HG03095 (cell line): ENCODE measurements at regions not wholly inside any gene's neighbourhood (a gene's known extent, or its start where the extent isn't known, plus 50 kb on each side); places are given as distances from the start of the nearest gene placed in this dataset.
"Not testable (repeated sequence)": the region's sequence is repeated elsewhere in the genome, so short reads cannot be mapped to it uniquely, and the experiment has no call there.

Source experiments
- ATAC-seq: cut with Tn5 transposase; IDR thresholded peaks from one replicate; pipeline ENCODE4 v1.9.1; 2021; ENCODE audit warnings: moderate library complexity; ENCODE audit not compliant: unreplicated experiment

DNA sequence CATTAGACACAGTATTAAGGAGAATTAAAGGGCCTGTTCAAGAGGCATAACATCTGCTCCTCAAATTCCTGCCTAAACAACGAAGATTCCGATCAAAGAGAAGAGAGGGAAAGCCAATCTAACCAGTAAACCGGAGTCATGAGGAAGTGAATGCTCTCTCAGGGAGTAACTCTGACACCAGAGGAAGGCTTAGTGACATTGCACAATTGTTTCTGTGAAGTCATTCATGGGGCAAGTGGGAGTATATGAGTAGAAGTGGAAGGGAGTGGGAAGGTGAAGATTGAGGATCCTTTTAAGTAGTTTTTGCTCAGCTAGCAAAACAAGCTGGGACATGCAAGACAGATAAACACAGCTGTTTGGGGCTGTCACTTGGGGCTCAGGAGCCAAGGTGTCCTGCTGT lies 136.4 kb upstream of the FAM174A start:
- not testable (repeated sequence) for ATAC-seq

DNA sequence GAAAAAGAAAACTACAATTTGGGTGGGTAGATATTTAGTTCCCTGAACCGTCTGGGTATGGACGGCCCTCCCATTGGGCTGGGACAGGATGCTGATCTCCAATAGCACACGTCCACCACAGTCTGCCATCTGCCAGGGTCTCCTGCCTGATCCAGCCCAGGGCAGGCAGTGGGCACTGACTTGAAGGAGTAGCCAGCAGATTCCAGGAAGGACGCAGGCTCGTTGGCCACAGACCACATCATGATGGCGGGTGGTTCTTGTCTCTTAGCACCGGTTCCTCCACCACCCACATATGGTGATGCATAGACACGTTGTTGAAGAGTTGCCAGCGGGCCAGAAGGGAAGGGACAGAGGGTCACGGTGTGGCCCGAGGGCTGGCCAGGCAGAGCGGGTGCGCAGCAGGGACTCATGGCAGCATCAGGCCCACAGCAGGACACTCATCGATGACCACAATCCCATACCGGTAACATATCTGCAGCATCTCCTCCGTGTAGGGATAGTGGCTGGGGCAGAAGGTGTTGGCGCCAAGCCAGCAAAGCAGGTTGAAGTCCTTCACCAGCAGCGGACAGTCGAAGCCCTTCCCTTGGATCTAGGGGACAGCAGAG lies 155.8 kb upstream of the FAM174A start:
- ATAC-seq, result not testable (repeated sequence)

DNA sequence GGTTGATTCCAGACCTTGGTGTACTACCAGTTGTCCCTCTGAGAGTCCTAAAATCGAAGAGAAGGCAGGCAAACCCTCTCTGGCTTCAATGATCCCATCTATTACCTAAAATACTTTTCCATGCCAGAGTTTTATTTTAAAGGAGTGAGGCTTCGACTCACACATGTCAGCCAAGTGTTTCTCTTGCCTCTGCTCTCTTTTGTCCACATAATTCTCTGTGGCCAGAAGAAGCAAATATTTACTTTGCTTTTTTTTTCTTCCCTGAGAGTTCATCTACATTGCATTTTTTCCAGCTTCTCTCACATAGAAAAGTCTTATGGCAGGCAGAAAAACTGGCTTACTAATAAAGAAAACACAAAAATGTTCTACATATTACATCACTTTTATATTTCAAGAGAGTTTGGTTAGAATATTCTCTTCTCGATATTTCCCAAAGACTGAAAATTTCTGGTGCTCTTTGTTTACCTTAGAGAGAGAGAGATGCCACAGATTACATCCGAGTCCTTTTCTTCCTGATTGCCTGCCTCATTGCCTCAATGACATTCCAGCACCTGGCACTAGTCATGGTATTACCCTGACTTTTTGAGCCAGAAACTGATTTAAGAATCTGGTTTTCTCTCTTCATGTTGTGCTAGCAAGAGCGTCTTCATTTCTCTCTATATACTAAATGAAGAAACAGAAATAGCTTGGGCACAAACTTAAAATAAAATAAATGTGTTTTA lies 170.3 kb upstream of the FAM174A start:
- ATAC-seq, result not testable (repeated sequence)

DNA sequence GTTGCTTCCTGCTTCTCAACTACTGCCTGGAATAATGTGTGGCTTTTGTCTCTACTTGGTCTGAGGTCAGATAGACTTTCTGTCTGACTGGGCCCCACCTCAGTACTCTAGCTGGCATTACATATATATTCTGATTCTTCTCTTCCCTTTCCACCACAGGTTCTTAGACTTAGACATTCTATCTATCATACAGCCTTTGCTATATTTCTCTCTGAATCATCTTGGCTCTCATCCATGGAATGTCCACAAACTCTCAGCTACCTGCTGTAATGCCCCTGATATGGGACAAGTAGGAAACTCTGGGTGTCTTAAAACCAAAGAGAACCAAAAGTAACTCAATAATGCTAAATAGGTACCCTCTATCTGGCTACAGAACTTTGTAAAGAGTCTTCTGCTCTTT lies 170.8 kb upstream of the FAM174A start:
- not testable (repeated sequence) for ATAC-seq

DNA sequence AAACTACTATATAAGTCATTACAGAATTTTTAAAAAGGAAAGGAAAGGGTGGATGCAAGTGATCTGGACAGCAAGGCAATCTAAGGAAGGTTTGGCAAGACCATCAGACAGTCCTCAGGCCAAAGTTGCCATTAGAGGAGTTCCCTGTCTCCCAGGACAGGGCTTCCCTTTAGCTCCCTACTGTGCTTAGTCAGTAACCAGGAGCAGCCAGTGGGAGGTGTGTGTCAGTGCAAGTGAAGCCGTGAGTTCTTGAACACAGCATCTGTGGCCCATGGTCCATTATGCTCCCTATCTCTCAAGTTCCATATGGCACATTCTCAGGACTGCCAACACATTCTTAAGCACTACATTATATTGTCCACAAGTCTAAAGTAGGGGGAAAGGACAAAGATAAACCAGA lies 175.2 kb upstream of the FAM174A start:
- ATAC-seq, result not testable (repeated sequence)

DNA sequence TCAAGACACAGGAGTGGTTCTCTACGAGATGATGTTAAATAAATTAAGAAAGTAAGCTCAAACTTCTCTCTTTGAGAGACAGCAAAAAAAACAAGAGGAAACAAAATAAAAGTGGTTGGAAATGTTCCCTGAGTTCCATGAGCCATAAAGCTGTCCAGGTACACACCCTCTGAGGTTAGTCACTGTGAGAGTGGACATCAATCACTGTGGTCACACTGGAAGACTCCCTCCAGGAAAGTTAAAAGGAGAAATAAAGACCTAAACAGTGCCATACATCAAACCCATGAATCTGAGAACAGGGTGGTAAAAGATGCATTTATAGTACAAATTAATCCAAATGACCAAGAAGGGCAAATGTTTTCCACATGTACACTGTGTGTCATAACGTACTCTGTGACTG lies 188.9 kb upstream of the FAM174A start:
- ATAC-seq, result not testable (repeated sequence)

DNA sequence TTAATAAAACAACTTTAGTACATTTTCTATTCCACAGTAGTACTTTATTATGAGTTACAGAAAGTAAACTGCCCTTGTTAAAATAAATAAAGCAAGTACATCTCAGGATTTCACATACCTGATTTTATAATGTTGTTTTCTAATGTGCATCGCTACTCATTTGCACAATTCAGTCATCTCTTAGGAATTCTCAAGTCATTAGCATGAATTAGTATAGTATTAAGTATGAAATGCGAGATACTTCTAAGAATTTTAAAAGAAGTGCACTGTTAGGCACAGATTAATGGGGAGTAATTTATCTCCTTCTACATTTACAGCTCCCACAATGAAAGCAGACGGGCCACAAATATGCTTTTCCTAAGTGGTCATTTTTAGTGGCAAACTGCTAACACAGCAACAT lies 193.7 kb upstream of the FAM174A start:
- ATAC-seq, result not testable (repeated sequence)

DNA sequence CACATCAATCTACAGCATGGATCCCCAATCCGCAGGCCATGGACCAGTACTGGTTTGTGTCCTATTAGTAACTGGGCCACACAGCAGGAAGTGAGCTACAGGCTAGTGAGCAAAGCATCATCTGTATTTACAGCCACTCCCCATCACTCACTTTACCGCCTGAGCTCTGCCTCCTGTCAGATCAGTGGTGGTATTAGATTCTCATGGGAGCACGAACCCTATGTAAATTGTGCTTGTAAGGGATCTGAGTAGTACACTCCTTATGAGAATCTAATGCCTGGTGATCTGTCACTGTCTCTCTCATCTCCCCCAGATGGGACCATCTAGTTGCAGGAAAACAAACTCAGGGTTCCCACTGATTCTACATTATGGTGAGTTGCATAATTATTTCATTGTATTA lies 212.7 kb upstream of the FAM174A start:
- ATAC-seq, result no peak

DNA sequence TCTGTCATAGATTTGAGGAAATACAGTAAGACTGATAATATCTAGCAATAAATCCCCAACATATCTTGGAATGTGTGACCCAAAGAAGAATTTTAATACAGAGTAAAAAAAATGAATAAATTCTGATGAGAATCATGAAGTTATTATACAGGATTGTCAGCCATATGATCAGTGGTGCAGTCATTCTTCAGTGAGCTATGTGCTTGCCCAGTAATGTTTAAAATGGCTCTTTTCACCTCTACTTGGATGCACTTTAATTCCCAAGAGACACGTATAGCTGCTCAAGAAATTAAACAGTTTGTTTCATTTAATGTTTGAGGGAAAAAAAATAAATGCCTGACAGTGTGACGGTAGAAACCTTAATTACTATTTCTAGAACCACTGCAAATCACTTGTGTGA lies 215.3 kb upstream of the FAM174A start:
- no peak for ATAC-seq

DNA sequence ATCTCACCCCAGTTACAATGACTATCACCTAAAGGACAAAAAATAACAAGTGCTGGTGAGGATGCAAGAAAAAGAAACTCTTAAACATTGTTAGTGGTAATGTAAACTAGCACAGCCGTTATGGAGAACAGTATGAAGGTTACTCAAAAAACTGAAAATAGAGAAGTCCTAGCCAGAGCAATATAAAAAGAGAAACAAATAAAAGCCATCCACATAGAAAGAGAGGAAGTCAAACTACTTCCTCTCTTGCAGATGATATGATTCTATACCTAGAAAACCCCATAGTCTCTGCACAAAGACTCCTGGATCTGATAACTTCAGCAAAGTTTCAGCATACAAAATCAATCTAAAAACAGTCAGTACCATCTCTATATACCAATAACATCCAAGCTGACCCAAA lies 221.5 kb upstream of the FAM174A start:
- no peak for ATAC-seq

DNA sequence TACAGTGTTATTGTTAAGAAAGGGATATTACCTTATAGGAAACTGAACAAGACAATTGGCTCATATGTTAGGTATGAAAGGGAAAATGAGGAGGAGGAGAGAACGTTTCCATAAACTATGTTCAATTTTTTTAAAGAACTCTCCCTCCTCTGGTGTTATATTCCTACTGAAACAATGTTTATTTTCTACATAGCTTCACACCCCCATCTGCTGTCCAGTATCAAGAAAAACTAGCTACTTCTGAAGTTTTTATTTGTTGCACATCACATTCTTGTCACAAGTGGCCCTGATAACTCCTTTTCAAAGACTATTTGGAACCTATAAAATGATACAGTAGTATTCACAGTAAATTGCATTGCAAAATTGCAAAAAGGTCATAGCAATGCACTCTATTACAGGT lies 223.4 kb upstream of the FAM174A start:
- no peak for ATAC-seq

DNA sequence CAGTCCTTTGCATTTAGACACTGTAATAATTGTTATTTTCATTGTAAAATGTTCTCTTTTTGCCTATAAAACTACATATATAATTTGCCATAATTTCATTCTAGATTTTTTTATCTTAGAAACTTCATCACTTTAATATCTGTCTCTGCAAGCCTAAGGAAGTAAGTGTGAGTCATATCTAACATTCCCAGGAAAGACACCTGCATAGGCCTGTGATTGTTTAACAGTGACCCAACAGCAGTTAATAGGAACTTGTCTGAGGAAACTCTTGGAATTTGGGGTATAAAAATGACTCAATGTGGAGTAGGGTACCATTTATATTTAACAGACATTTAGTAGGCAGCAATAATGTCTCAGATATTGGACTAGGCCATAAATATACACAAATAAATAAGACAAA lies 229.2 kb upstream of the FAM174A start:
- ATAC-seq, result no peak

DNA sequence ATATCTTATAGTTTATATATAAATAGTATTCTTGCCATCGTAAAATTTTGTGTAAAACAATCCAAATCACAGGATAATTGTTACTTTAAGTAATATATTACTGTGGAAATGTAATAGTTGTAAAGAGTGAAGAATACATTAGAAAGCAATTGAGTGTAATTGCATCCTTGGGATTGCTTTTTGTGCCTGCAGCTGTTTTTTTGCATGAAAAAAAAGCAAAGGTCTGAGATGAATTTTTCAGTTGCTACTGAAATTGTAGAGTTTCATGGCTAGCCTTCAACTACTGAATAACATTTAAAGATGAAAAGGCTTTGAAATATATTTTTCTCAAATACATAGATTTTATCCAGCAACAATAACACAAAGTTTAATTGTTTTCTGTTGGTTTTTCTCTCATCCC lies 232.0 kb upstream of the FAM174A start:
- no peak for ATAC-seq

DNA sequence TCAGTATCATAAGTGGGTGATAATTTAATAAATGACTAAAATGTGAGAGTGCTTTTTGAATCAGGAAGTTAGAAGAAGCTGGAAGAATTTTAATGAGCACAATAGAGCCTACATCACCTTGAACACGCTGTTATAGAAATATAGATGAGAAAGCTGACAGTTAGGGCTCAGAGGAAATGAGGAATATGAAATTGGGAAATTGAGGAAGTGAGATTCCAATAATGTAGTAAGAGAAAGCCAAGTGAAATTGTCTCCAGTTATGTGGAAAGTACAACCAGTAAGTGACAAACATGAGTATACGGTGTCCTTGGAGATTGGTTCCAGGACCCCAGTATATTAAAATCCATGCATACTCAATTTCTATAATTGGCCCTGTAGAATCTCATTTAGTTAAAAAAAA lies 235.9 kb upstream of the FAM174A start:
- no peak for ATAC-seq

DNA sequence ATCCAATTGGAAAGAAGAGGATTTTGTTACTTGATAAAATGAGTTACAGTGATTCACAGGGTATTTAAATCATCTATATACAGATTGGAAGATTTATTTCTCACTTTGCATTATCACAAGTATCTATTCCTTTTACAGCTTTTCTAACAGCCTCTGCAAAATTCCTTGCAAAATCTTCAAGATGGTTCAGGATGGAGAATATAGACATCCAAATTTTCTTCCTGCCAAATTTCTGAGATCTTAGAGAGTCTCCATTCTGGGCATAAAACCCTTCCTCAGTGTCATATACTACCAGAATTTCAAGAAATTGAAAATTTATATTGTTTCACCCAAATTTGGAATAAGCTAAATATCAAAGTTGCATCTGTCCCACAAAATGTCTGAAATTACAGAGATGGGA lies 259.1 kb upstream of the FAM174A start:
- ATAC-seq, result no peak

DNA sequence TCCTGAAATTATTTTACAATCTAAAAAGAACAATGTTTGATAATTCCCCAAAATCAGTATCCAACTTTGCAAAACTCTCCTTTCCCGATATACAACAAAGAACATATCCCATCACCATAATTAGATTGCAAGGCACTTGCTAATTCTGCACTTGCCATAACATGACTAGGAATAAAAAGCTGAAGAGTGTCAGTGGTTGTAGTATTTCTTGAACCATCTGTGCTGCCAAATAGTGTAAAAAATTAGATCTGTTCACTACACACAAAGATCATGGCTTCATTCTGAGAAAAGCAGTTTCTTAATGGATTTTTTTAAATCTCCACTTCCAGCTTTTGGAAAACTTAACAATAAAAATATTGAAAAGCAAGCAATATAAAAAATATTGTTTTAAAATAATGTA lies 259.5 kb upstream of the FAM174A start:
- ATAC-seq, result no peak

DNA sequence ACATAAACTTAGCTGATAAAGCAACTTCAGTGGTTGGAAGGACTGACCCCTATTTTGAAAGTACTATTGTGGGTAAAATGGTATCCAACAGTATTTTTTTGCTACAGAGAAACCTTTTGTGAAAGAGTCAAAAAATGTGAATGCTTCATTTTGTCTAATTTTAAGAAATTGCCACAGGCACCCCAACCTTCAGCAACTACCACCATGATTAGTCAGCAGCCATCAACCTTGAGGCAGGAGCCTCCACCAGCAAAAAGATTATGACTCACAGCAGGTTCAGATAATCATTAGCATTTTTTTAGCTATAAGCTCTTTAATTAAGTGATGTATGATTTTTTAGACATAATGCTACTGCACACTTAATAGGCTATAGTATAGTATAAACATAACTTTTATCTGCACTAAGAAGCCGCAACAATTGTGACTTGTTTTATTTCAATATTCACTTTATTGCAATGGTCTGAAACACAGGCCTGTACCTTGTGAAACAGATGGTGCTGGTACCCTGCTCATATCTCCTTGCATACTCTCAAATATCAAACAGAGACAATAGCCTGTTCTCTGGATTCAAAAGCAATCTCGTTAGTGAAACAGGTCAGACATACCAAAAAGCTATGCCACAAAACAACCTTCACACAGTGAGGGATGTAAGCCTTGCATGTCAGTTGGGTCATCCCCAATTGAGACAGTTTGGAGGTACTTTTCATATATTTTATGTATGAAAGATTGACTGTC lies 261.2 kb upstream of the FAM174A start:
- no peak for ATAC-seq

DNA sequence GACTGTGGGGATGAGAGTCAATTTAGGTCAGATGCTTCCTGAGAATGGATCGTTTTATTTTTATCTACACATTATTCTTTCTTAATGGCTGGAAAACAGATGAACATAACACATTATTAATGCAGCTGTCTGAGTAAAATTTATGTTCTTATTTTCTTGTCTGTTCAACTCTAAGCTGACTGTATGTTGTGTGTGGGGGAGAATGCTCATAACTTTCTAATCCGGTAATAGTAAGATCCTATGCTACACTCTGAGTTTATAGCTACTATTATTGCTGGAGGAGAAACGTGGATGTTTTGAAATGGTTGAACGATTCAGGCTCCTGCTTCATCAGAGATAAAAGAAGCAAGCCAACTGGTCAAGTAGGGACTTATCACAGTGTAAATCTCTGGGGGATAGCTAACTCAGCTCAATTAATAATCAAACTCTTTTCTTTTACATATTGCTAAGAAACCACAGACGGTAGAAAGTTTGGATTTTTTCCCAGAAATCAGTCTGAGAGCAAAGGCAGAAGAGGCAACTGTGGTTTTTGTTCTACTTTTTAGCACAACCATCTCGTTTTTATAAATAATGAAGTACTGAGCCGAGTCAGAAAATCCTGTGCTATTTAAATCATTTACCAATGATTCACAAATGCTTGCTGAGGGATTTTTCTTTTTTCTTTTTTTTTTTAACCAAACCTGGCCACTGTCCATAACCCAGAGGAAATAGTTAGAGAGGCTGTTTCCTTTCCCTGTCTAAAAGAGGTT lies 265.0 kb upstream of the FAM174A start:
- no peak for ATAC-seq

DNA sequence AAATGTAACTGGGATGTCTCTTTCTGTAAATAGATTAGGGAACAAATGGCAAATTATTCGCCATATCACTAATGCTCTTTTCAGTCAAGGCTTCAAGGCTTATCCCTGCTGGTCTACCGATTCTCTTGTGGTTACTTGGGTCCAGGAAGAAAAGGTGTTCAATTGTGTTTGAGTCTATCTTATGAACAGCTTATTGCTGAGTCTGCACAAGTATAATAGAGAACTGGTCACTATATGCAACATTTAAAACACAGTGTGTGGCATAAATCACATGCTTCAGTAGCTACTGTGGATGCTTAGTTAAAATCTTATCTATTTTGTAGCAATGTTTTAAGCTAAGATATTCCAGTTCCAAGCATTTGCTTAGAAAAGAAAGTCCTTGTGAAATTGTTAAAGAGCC lies 274.2 kb upstream of the FAM174A start:
- no peak for ATAC-seq

DNA sequence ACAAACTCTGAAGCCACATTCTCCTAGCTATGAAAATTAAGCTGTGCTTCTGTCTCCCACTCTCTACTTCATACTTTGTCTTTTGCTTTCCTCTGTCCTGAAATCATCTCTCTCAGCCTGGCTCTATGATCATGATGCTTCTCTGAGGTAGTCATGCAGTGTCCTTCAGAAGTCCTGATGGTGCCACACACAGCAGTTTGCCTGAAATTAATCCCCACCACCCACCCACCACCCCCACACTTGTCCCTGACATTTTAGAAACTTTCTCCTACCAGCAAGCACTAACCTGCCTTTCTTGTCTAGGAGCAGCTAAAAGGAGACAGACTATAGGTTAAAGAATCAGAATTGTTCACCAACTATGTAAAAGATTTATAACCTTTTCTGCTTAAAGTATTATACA lies 282.2 kb upstream of the FAM174A start:
- ATAC-seq, result no peak

DNA sequence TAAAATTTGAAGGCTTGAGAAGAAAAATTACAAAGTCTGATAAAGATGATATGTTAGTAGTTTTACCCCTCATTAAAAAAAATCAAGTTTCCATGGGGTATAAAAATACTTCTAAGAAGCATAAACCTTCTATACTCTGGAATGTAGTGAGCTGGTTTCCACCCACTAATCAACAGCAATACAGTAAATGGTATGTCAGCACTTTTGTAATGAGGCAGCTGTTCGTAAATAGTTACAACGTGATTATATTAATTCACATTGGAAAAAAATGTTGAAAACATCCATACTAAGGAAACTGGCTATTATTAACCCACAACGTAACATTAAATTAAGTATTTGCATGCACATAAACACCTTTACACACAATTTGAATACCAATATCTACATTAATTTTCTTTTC lies 283.1 kb upstream of the FAM174A start:
- no peak for ATAC-seq

DNA sequence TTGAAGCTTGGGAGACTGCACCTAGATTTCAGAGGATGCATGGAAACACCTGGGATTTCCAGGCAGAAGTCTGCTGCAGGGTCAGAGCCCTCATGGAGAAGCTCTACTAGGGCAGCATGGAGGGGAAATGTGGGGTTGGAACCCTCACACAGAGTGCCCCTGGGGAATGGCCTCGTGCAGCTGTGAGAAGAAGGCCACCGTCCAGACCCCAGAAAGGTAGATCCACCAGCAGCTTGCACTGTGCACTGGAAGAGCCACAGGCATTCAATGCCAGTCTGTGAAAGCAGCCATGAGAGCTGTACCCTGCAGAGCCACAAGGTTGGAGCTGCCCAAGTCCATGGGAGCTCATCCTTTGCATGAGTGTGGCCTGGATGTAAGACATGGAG lies 285.3 kb upstream of the FAM174A start:
- no peak for ATAC-seq
